GM18507 (cell line): ENCODE measurements at regions not wholly inside any gene's neighbourhood (a gene's known extent, or its start where the extent isn't known, plus 50 kb on each side); places are given as distances from the start of the nearest gene placed in this dataset.
"Not testable (repeated sequence)": the region's sequence is repeated elsewhere in the genome, so short reads cannot be mapped to it uniquely, and the experiment has no call there.

Experiments used
- DNase-seq: peaks from one replicate; pipeline ENCODE4 v3.0.0; 2011; ENCODE audit warnings: low read depth; ENCODE audit not compliant: insufficient read length; ENCODE audit errors: extremely low spot score
- FAIRE-seq: peaks from 2 replicates; lab custom pipeline; 2011; peaks lifted over from hg19 to GRCh38; lab: Jason Lieb, UNC

- FAIRE-seq (no peak), DNase-seq (no peak)
These were observed 379.4 kb upstream of the KIAA1217 start for GRCh38 chr10:23829556-23829955.

DNA sequence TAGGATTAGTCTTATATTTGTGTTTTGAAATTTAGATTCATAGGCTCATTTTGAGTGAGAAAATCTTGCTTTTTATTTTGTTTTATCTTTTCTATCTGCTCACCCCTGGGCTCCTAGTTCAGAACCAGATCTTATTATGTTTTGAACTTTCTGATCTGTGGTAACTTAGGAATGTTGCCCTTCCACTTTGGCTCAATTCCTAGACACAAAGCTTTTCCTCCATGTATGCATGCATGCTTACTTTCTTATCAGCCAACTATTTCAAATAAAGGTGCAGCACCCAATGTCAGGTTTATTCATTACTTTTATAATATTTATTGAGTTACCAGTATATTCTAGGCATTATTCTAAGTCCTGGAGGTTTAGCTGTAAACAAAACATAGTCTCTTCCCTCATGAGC is 374.8 kb upstream of the KIAA1217 start:
- DNase-seq: no peak
- no peak for FAIRE-seq

DNA sequence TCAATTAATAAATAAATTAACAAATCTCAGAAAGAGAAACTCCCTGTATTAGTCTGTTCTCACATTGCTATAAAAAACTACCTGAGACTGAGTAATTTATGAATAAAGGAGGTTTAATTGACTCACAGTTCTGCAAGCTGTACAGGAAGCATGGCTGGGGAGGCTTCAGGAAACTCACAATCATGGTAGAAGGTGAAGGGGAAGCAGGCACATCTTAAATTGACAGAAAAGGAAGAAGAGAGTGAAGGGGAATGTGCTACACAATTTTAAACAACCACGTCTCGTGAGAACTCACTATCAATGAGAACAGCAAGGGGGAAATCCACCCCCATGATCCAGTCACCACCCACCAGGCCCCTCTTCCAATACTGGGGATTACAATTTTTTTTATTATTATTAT is 358.3 kb upstream of the KIAA1217 start:
- DNase-seq (no peak), FAIRE-seq (no peak)

GRCh38 chr10:23859598-23859997 is 349.3 kb upstream of the KIAA1217 start:
- no peak for FAIRE-seq
- DNase-seq: no peak

- FAIRE-seq (no peak), DNase-seq (no peak)
These were observed 344.2 kb upstream of the KIAA1217 start for GRCh38 chr10:23864631-23865147.

- DNase-seq, FAIRE-seq: not testable (repeated sequence)
These were observed 342.0 kb upstream of the KIAA1217 start for GRCh38 chr10:23866985-23867384.

- FAIRE-seq: no peak
These were observed 340.8 kb upstream of the KIAA1217 start for GRCh38 chr10:23868121-23868520.

DNA sequence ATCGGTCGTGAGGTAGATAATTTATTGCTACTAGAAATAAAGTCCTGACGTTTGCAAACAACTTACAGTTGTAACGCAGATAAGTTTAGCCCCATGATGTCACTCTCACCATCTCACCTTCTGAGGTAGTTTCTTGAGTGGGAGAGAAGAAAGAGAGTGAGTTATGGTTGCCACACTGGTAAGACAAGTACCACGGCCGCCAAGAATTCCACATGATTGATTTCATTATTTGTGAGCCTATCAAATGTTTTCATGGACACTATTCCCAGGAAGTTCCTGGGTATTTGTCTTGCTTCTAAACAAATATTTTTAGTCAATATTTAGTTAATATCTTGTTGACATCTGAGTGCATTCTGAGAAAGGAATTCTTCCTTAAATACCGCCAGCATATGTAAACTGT is 339.4 kb upstream of the KIAA1217 start:
- DNase-seq: no peak

More at GRCh38 chr10:23868121-23868520, 340.8 kb upstream of the KIAA1217 start:
- DNase-seq: no peak

DNA sequence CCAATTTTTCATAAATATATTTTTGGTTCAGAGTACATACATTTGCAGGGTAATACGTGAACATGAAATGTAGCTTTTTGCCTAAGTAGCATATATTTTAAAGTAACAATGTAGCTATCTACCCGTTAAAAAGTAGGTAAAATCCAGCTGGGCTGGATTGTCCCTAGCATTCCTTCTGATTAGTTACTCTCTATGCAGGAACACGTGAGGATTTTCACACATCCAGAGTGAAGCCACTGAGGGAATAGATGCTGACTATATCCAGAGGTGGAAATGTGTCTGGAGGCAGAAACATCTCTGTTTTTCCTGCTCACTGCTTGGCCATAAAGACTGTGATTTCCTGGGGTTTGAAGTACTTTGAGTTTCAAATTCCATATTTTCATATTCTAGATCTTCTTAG is 338.9 kb upstream of the KIAA1217 start:
- DNase-seq (no peak), FAIRE-seq (no peak)

More for the DNA sequence above, 339.4 kb upstream of the KIAA1217 start:
- no peak for FAIRE-seq

DNA sequence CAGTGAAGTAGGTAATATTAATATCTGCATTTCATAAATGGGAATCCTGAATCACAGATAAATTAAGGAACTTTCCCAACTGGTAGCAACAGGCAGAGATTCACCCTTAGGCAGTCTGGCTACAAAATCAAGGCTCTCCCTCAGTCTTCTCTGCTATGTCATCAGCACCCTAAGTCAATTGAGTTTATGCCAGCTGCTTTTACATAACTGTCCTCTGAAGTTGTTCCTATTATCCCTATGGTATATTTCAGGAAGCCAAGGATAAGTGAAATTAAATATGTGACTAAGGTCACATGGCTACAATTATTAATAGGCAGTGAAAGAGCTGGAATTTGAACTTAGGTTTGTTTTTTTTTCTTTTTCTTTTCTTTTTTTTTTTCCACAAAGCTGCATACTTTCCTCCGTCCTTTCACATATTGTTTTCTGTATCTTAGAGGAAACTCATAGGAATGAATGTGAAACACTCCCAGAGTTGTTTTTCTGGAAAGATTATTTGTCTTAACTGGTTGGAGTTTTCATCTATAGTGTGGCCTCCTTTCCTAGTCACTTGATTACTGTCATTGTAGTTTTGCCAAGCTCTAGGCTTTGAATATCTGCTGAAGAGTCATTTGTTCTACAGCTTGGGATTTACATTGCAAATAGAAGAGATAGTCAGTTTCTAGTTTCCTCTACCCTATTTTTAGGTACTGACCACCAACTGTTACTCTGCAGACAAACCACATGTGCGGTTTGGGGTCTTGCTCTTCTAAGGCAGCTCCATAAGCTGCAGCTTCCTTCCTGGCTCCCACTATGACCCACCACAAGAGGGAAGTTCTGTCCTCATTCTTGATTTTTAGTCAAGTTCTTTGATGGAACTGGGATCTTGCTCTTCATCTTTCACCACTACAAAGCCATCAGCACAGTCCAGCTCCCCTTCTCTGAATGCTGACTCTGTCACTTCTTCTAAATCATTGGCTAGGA is 338.0 kb upstream of the KIAA1217 start:
- FAIRE-seq (no peak), DNase-seq (no peak)

DNA sequence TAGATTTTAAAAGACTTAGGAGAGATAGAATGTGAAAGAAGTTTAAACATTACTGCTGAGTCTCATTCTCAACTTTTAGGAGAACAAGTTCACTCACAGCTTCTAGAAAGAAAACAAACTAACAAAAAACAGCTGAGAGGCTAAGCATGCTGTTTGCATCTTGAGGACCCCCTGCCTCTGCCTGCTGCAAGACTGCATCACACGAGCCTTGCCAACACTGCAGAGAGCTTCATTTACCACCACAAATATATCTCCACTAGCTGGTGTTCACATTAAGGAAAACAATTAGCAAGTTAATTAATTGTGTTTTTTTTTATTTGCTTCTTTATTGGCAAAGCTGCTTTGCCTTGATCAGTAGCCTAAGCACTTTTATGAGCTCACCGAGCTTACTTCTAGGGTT is 336.6 kb upstream of the KIAA1217 start:
- no peak for FAIRE-seq
- DNase-seq: no peak

GRCh38 chr10:23877791-23878320 is 331.1 kb upstream of the KIAA1217 start:
- DNase-seq (no peak), FAIRE-seq (no peak)

GRCh38 chr10:23884670-23885069 is 324.3 kb upstream of the KIAA1217 start:
- no peak for DNase-seq
- no peak for FAIRE-seq

DNA sequence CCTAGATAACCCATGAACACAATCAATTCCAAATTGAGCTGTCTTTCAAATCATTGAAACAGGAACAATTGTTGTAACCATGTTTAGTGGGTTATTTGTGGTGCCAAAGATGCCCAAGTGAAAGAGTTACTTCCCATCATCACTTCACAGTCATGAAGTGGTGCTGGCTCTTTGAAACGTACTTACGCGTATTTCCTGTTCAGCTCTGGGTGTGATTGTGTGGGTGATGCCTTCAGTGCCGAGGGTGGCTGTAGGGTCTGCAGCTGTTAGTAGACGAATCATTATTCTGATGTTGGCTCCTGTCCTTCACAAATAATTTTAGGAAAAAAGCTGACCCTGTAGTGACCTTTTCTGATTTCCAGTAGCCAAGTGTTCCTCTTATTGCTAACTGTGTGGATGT is 323.1 kb upstream of the KIAA1217 start:
- no peak for FAIRE-seq

GRCh38 chr10:23886355-23886754 is 322.6 kb upstream of the KIAA1217 start:
- no peak for FAIRE-seq
- no peak for DNase-seq

More for the DNA sequence above, 323.1 kb upstream of the KIAA1217 start:
- no peak for DNase-seq

DNA sequence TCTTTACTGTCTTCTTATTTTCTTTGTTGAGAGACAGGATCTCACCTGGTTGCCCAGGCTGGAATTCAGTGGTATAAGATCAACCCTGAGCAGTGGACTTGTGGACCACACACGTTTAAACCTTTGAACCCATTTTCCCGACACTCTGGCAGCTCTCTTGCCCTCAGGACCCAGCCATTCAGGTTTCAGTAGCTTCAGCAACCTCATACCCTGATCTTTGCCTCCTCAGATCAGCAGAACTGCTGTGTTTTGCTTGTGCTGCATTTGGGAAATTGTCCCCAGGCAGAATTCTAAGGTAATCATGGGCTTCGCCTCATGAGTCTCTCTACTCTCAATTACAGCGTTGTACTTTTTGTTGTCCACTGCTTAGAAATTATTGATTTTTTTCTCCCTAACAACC is 317.6 kb upstream of the KIAA1217 start:
- no peak for DNase-seq
- no peak for FAIRE-seq

DNA sequence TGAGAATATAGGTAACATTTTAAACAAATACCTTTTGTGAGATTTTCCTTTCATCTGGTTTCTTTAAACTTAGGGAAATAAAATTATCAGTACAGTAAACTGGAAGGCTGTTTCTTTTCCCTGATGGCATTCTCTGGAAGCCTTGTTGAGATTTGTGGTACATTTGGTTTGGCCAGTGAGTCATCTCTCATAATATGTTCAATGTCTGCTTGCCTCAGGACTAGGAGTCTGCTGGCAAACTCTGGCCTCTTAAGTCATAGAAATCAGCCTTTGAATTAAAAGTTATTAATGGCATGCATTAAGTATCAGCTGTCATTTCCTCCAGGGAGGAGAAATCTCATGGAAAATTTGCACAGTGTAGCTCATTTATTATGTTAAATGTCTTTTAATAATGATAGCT is 316.6 kb upstream of the KIAA1217 start:
- FAIRE-seq: no peak

GRCh38 chr10:23897267-23897666 is 311.7 kb upstream of the KIAA1217 start:
- DNase-seq (no peak), FAIRE-seq (no peak)

More for the DNA sequence above, 316.6 kb upstream of the KIAA1217 start:
- no peak for DNase-seq

- FAIRE-seq (no peak), DNase-seq (no peak)
These were observed 311.1 kb upstream of the KIAA1217 start for GRCh38 chr10:23897861-23898260.

DNA sequence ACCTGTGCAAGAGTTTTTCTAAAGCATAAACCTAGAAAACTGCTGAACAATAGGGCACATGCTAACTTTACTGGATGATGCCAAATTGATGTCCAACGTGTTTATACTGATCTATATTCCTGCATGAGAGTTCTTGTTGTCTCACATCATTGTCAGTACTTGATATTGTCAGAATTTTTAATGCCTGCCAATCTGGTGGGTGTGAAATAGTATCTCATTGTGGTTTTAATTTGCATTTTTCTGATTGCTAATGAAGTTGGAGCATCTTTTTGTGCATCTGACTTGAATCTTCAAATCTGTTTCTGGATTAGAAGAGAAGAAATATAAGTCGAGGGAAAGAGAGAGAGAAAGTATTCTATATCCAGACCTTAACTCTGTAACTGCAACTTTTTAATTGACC is 309.8 kb upstream of the KIAA1217 start:
- no peak for FAIRE-seq
- DNase-seq: no peak

DNA sequence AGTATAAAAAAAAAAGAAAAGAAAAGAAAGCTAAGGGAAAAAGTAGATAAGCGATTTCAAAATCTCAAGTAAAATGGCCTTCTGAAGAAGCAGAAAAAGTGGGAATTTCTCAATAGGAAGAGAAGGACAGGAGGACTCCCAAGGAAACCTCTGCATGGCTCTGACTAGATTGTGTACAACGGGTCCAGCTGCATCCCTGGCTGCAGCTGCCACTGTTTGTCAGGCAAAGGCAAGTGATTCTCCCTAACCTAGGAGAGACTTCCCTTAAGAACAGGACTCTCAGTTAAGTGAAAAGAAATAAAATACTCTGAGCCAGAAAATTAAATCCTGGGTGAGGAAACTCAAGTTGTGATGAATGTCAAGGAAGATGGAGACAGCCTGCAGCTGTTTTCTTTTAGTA is 298.6 kb upstream of the KIAA1217 start:
- FAIRE-seq: no peak
- no peak for DNase-seq
